Effector memory CD8-positive, alpha-beta T cell (primary cell): ENCODE measurements at regions not wholly inside any gene's neighbourhood (a gene's known extent, or its start where the extent isn't known, plus 50 kb on each side); places are given as distances from the start of the nearest gene placed in this dataset.

Source experiments
- ATAC-seq: fragments of 150-1000 bp; cut with Tn5 transposase; replicated peaks from 2 replicates; pipeline ENCODE4 v1.10.0; 2021; ENCODE audit warnings: mild to moderate bottlenecking, moderate library complexity
- DNase-seq, 3 experiments: peaks; one replicate each; pipeline ENCODE4 v3.0.0; 2021
- H3K27ac Mint-ChIP-seq, 2 donors: one replicate each; pipeline ENCODE4 v1.8.0; 2022; ENCODE audit warnings: mild to moderate bottlenecking in 2 of 2, mixed read lengths in 2 of 2, moderate library complexity in 2 of 2
- H3K27me3 Mint-ChIP-seq, 2 donors: one replicate each; pipeline ENCODE4 v1.8.0; 2022; ENCODE audit warnings: mixed read lengths in 2 of 2
- H3K36me3 Mint-ChIP-seq: one replicate; pipeline ENCODE4 v1.8.0; 2022; ENCODE audit warnings: mild to moderate bottlenecking, moderate library complexity, mixed read lengths; ENCODE audit not compliant: insufficient read depth
- H3K4me1 Mint-ChIP-seq, 2 donors: one replicate each; pipeline ENCODE4 v1.8.0; 2022; ENCODE audit warnings: low read depth in 2 of 2, mixed read lengths in 2 of 2
- H3K4me3 Mint-ChIP-seq, 2 donors: one replicate each; pipeline ENCODE4 v1.8.0; 2022; ENCODE audit warnings: mild to moderate bottlenecking in 2 of 2, mixed read lengths in 2 of 2, moderate library complexity in 2 of 2
- H3K9me3 Mint-ChIP-seq, 2 donors: one replicate each; pipeline ENCODE4 v1.8.0; 2022; ENCODE audit warnings: mixed read lengths in 2 of 2

GRCh38 chr4:15242021-15242420 lies 185.8 kb upstream of the C1QTNF7 start:
- H3K27ac Mint-ChIP-seq = no peak overlapping the region
- H3K27me3 Mint-ChIP-seq = no peaks in the 10 kb centered on the region
- no peak for DNase-seq
- H3K4me3 Mint-ChIP-seq = no peak overlapping the region
- H3K4me1 Mint-ChIP-seq = no peaks in the 10 kb centered on the region
- H3K36me3 Mint-ChIP-seq = no peaks in the 10 kb centered on the region
- no peak for ATAC-seq
- no peaks in the 10 kb centered on the region for H3K9me3 Mint-ChIP-seq

- H3K36me3 Mint-ChIP-seq = no peaks in the 10 kb centered on the region
- no peaks in the 10 kb centered on the region for H3K9me3 Mint-ChIP-seq
- no peak overlapping the region for H3K27ac Mint-ChIP-seq
- H3K27me3 Mint-ChIP-seq = no peaks in the 10 kb centered on the region
- no peak overlapping the region for H3K4me3 Mint-ChIP-seq
- no peaks in the 10 kb centered on the region for H3K4me1 Mint-ChIP-seq
- DNase-seq = no peak
- no peak for ATAC-seq
These were observed 183.5 kb upstream of the C1QTNF7 start for GRCh38 chr4:15244354-15244753.

- Mint-ChIP-seq H3K27me3 (no peaks in the 10 kb centered on the region), H3K27ac (no peak overlapping the region), H3K4me3 (no peak overlapping the region), H3K9me3 (no peaks in the 10 kb centered on the region), H3K4me1 (no peaks in the 10 kb centered on the region), H3K36me3 (no peaks in the 10 kb centered on the region)
- DNase-seq (no peak), ATAC-seq (no peak)
These were observed 182.8 kb upstream of the C1QTNF7 start for GRCh38 chr4:15245006-15245530.

- no peak overlapping the region for H3K27ac Mint-ChIP-seq
- ATAC-seq (no peak), DNase-seq (no peak)
- H3K27me3 Mint-ChIP-seq = no peaks in the 10 kb centered on the region
- no peaks in the 10 kb centered on the region for H3K9me3 Mint-ChIP-seq
- H3K4me1 Mint-ChIP-seq = no peaks in the 10 kb centered on the region
- no peak overlapping the region for H3K4me3 Mint-ChIP-seq
- no peaks in the 10 kb centered on the region for H3K36me3 Mint-ChIP-seq
These were observed 177.8 kb upstream of the C1QTNF7 start for GRCh38 chr4:15250021-15250441.

- Mint-ChIP-seq H3K4me1 (no peaks in the 10 kb centered on the region), H3K4me3 (no peak overlapping the region), H3K27ac (no peak overlapping the region), H3K27me3 (peaks cover 0 to 14% of the 10 kb centered on the region in 2 donors), H3K9me3 (no peaks in the 10 kb centered on the region), H3K36me3 (no peaks in the 10 kb centered on the region)
- DNase-seq (no peak), ATAC-seq (no peak)
These were observed 174.5 kb upstream of the C1QTNF7 start for GRCh38 chr4:15253349-15253748.

GRCh38 chr4:15254236-15254880 lies 173.5 kb upstream of the C1QTNF7 start:
- Mint-ChIP-seq H3K27me3 (peaks cover 5 to 22% of the 10 kb centered on the region in 2 donors), H3K4me1 (no peaks in the 10 kb centered on the region), H3K9me3 (no peaks in the 10 kb centered on the region), H3K36me3 (no peaks in the 10 kb centered on the region), H3K4me3 (no peak overlapping the region), H3K27ac (no peak overlapping the region)
- no peak for ATAC-seq
- DNase-seq = no peak

GRCh38 chr4:15255537-15255936 lies 172.3 kb upstream of the C1QTNF7 start:
- Mint-ChIP-seq H3K4me3 (no peak overlapping the region), H3K4me1 (no peaks in the 10 kb centered on the region), H3K27me3 (peaks cover 14 to 29% of the 10 kb centered on the region in 2 donors), H3K36me3 (no peaks in the 10 kb centered on the region), H3K27ac (no peak overlapping the region), H3K9me3 (no peaks in the 10 kb centered on the region)
- DNase-seq (no peak), ATAC-seq (no peak)

- Mint-ChIP-seq H3K36me3 (no peaks in the 10 kb centered on the region), H3K27ac (no peak overlapping the region), H3K4me1 (no peaks in the 10 kb centered on the region), H3K27me3 (peaks cover 21 to 41% of the 10 kb centered on the region in 2 donors), H3K4me3 (no peak overlapping the region), H3K9me3 (no peaks in the 10 kb centered on the region)
- ATAC-seq (no peak), DNase-seq (no peak)
These were observed 167.1 kb upstream of the C1QTNF7 start for GRCh38 chr4:15260758-15261157.

GRCh38 chr4:15262396-15262795 lies 165.4 kb upstream of the C1QTNF7 start:
- no peaks in the 10 kb centered on the region for H3K9me3 Mint-ChIP-seq
- H3K36me3 Mint-ChIP-seq = no peaks in the 10 kb centered on the region
- H3K27ac Mint-ChIP-seq = no peak overlapping the region
- ATAC-seq (no peak), DNase-seq (no peak)
- H3K4me3 Mint-ChIP-seq = no peak overlapping the region
- H3K27me3 Mint-ChIP-seq = peaks cover 21 to 28% of the 10 kb centered on the region in 2 donors
- no peaks in the 10 kb centered on the region for H3K4me1 Mint-ChIP-seq

GRCh38 chr4:15270201-15270600 lies 157.6 kb upstream of the C1QTNF7 start:
- no peaks in the 10 kb centered on the region for H3K9me3 Mint-ChIP-seq
- ATAC-seq (no peak), DNase-seq (no peak)
- no peak overlapping the region for H3K27ac Mint-ChIP-seq
- no peaks in the 10 kb centered on the region for H3K4me1 Mint-ChIP-seq
- H3K27me3 Mint-ChIP-seq = peaks cover 17 to 19% of the 10 kb centered on the region in 2 donors
- no peaks in the 10 kb centered on the region for H3K36me3 Mint-ChIP-seq
- H3K4me3 Mint-ChIP-seq = no peak overlapping the region

- Mint-ChIP-seq H3K36me3 (peaks cover 3% of the 10 kb centered on the region), H3K27me3 (no peaks in the 10 kb centered on the region), H3K4me1 (no peaks in the 10 kb centered on the region), H3K27ac (no peak overlapping the region), H3K4me3 (no peak overlapping the region), H3K9me3 (no peaks in the 10 kb centered on the region)
- ATAC-seq (no peak), DNase-seq (no peak)
These were observed 141.8 kb upstream of the C1QTNF7 start for GRCh38 chr4:15286041-15286440.

- Mint-ChIP-seq H3K36me3 (peaks cover 3% of the 10 kb centered on the region), H3K27ac (no peak overlapping the region), H3K4me3 (no peak overlapping the region), H3K27me3 (no peaks in the 10 kb centered on the region), H3K9me3 (no peaks in the 10 kb centered on the region), H3K4me1 (no peaks in the 10 kb centered on the region)
- DNase-seq (no peak), ATAC-seq (no peak)
These were observed 136.7 kb upstream of the C1QTNF7 start for GRCh38 chr4:15291122-15291521.

- no peak overlapping the region for H3K4me3 Mint-ChIP-seq
- H3K36me3 Mint-ChIP-seq = no peaks in the 10 kb centered on the region
- no peak overlapping the region for H3K27ac Mint-ChIP-seq
- H3K4me1 Mint-ChIP-seq = no peaks in the 10 kb centered on the region
- no peaks in the 10 kb centered on the region for H3K27me3 Mint-ChIP-seq
- no peak for DNase-seq
- no peaks in the 10 kb centered on the region for H3K9me3 Mint-ChIP-seq
- no peak for ATAC-seq
These were observed 134.1 kb upstream of the C1QTNF7 start for GRCh38 chr4:15293711-15294110.

GRCh38 chr4:15294202-15294601 lies 133.6 kb upstream of the C1QTNF7 start:
- ATAC-seq (no peak), DNase-seq (no peak)
- no peak overlapping the region for H3K27ac Mint-ChIP-seq
- H3K36me3 Mint-ChIP-seq = no peaks in the 10 kb centered on the region
- no peak overlapping the region for H3K4me3 Mint-ChIP-seq
- no peaks in the 10 kb centered on the region for H3K4me1 Mint-ChIP-seq
- H3K9me3 Mint-ChIP-seq = no peaks in the 10 kb centered on the region
- H3K27me3 Mint-ChIP-seq = no peaks in the 10 kb centered on the region
